Omental fat pad (tissue), 3 donors: ENCODE measurements at regions not wholly inside any gene's neighbourhood (a gene's known extent, or its start where the extent isn't known, plus 50 kb on each side); places are given as distances from the start of the nearest gene placed in this dataset.

Experiments
- ATAC-seq: fragments of 150-250 bp; one replicate; pipeline ENCODE4 v1.9.1; 2016; ENCODE audit warnings: mild to moderate bottlenecking, moderate library complexity; ENCODE audit not compliant: low FRiP score
- DNase-seq: peaks from one replicate; pipeline ENCODE4 v3.0.0-alpha.2; 2019; ENCODE audit warnings: low spot score
- CTCF ChIP-seq, 3 donors: fragments of 450-650 bp; IDR thresholded peaks; one replicate each; pipeline ENCODE4 v1.5.1; 2016 to 2017; ENCODE audit warnings: antibody characterized with exemption in 3 of 3, mild to moderate bottlenecking in 3 of 3, moderate library complexity in 2 of 3

GRCh38 chr2:139628931-139629330 is 848.7 kb upstream of the NXPH2 start:
- DNase-seq: no peak
- TF ChIP-seq CTCF (IDR thresholded peaks at IDR 0.05): no peak
- no peak for ATAC-seq

DNA sequence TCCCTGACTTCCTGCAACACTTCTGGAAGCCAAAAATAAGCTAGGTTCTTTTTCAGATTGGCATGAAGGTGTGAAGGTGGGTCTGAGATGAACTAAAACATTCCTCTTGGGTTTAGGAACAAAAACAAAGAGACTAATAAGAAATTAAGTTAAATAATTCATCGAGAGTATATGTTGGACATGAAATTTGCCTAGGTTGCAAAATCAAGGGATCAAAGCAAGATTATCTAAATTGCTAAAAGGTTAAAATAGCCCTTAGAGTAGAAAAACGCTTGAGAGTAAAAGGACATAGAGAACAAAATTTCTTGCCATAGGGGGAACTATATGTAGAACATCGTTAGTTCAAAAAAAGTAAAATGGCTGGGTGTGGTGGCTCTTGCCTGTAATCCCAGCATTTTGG is 845.9 kb upstream of the NXPH2 start:
- ATAC-seq (no peak), DNase-seq (no peak)
- no peak for TF ChIP-seq CTCF (IDR thresholded peaks at IDR 0.05)

DNA sequence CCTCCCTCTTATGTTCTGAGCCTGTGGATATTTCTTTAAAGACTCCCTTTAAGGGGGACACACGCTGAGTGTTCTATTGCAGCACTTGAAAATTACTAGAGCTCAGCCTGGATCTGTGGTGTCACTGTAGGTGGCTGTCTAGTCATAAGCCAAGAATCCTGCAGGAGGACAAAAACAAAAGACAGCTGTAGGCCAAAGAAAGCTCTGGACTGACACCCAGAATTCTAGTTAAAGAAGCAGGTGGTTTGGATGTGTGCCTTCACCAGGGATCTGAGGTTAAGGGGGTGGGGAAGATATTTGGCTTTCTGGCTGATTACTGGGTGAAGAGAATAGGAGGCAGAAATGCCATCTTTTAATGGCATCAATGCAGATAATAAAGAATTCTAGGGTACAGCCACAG is 842.5 kb upstream of the NXPH2 start:
- DNase-seq (no peak), ATAC-seq (no peak)
- no peak for TF ChIP-seq CTCF (IDR thresholded peaks at IDR 0.05)

- ATAC-seq: no peak
- TF ChIP-seq CTCF (IDR thresholded peaks at IDR 0.05): no peak
- DNase-seq: no peak
Measured at GRCh38 chr2:139617747-139618146, 837.6 kb upstream of the NXPH2 start.

GRCh38 chr2:139613264-139613663 is 833.1 kb upstream of the NXPH2 start:
- ATAC-seq (no peak), DNase-seq (no peak)
- no peak for TF ChIP-seq CTCF (IDR thresholded peaks at IDR 0.05)

DNA sequence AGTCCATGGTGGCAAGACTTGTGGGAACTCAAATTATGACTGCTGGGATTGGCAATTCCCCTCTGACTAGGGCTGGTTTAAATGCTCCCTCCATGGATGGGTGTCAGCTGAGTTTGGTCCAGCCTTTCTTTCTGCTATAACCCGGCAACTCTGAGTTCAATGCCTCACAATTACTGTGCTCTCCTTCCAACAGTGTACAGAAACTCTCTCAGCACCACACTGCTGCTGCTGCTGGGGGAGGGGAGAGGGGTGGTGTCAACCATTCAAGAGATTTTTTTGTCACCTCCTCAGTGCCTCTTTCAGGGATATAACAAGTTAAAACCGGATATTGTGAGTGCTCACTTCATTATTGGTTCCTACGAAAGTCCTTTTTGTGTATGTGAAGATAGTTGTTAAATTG is 830.3 kb upstream of the NXPH2 start:
- no peak for TF ChIP-seq CTCF (IDR thresholded peaks at IDR 0.05)
- no peak for ATAC-seq
- no peak for DNase-seq

DNA sequence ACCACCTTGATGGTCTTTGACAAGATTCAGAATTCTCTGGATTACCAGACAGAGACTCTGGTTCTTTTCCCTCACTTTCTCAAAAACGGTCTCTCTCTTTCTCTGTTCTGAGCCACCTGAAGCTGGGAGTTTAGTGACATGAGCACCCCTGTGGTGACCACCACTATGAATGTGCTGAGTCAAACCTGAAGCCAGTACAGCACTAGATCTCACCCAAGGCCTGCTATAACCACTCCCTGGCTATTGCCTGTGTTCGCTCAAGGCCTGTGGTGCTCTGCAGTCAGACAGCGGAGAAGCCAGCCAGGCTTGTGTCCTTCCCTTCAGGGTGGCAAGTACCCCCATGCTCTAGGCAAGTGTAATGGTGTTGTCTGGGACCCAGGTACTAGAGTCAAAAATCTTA is 828.9 kb upstream of the NXPH2 start:
- DNase-seq (no peak), ATAC-seq (no peak)
- TF ChIP-seq CTCF (IDR thresholded peaks at IDR 0.05): no peak
